Activated naive CD4-positive, alpha-beta T cell treated with anti-CD3 and anti-CD28 coated beads, Interleukin-2, amount 10 ng/mL, durations not matched to agents 7 days and 5 days (primary cell): ENCODE measurements at regions not wholly inside any gene's neighbourhood (a gene's known extent, or its start where the extent isn't known, plus 50 kb on each side); places are given as distances from the start of the nearest gene placed in this dataset.

Experiments
- CTCF ChIA-PET: fragments of 350-600 bp; sonication (Branson Sonifier 250); formaldehyde crosslinking; loops from one replicate; lab custom pipeline; 2021; ENCODE audit warnings: antibody characterized with exemption; lab: Charles Lee
- DNase-seq: peaks from one replicate; pipeline ENCODE4 v3.0.0-alpha.2; 2020
- H3K27ac Mint-ChIP-seq: one replicate; pipeline ENCODE4 v1.8.0; 2021; ENCODE audit warnings: mild to moderate bottlenecking, moderate library complexity, mixed read lengths
- H3K27me3 Mint-ChIP-seq: one replicate; pipeline ENCODE4 v1.8.0; 2021; ENCODE audit warnings: mild to moderate bottlenecking, mixed read lengths
- H3K36me3 Mint-ChIP-seq: one replicate; pipeline ENCODE4 v1.8.0; 2021; ENCODE audit warnings: mixed read lengths
- H3K4me1 Mint-ChIP-seq: one replicate; pipeline ENCODE4 v1.8.0; 2021; ENCODE audit warnings: mixed read lengths
- H3K4me3 Mint-ChIP-seq: one replicate; pipeline ENCODE4 v1.8.0; 2021; ENCODE audit warnings: mild to moderate bottlenecking, moderate library complexity, mixed read lengths
- H3K9me3 Mint-ChIP-seq: one replicate; pipeline ENCODE4 v1.8.0; 2021; ENCODE audit warnings: mixed read lengths

- Mint-ChIP-seq H3K9me3 (no peaks in the 10 kb centered on the region), H3K4me3 (no peak overlapping the region), H3K4me1 (no peaks in the 10 kb centered on the region), H3K27ac (no peak overlapping the region), H3K36me3 (no peaks in the 10 kb centered on the region), H3K27me3 (peaks cover 20% of the 10 kb centered on the region)
- CTCF ChIA-PET = no interaction called here
- no peak for DNase-seq
These were observed 293.0 kb downstream of the SEC61B start for GRCh38 chr9:99515093-99515492.

- no peak for DNase-seq
- Mint-ChIP-seq H3K27me3 (peaks cover 20% of the 10 kb centered on the region), H3K36me3 (no peaks in the 10 kb centered on the region), H3K27ac (no peak overlapping the region), H3K4me1 (no peaks in the 10 kb centered on the region), H3K4me3 (no peak overlapping the region), H3K9me3 (no peaks in the 10 kb centered on the region)
- CTCF ChIA-PET = no interaction called here
These were observed 294.0 kb downstream of the SEC61B start for GRCh38 chr9:99515895-99516656.

- no peak overlapping the region for H3K27ac Mint-ChIP-seq
- CTCF ChIA-PET = no interaction called here
- no peak for DNase-seq
- H3K36me3 Mint-ChIP-seq = no peaks in the 10 kb centered on the region
- H3K4me3 Mint-ChIP-seq = no peak overlapping the region
- H3K9me3 Mint-ChIP-seq = no peaks in the 10 kb centered on the region
- H3K4me1 Mint-ChIP-seq = no peaks in the 10 kb centered on the region
- peaks cover 20% of the 10 kb centered on the region for H3K27me3 Mint-ChIP-seq
These were observed 294.6 kb downstream of the SEC61B start for GRCh38 chr9:99516657-99517049.

- Mint-ChIP-seq H3K9me3 (no peaks in the 10 kb centered on the region), H3K36me3 (no peaks in the 10 kb centered on the region), H3K4me3 (no peak overlapping the region), H3K4me1 (no peaks in the 10 kb centered on the region), H3K27me3 (peaks cover 8% of the 10 kb centered on the region), H3K27ac (no peak overlapping the region)
- DNase-seq = no peak
- CTCF ChIA-PET = no interaction called here
These were observed 297.8 kb upstream of the NR4A3 start for GRCh38 chr9:99523838-99524237.

- H3K4me1 Mint-ChIP-seq = no peaks in the 10 kb centered on the region
- H3K27ac Mint-ChIP-seq = no peak overlapping the region
- H3K4me3 Mint-ChIP-seq = no peak overlapping the region
- peaks cover 18% of the 10 kb centered on the region for H3K27me3 Mint-ChIP-seq
- CTCF ChIA-PET = no interaction called here
- H3K9me3 Mint-ChIP-seq = no peaks in the 10 kb centered on the region
- DNase-seq = no peak
- H3K36me3 Mint-ChIP-seq = no peaks in the 10 kb centered on the region
These were observed 290.4 kb upstream of the NR4A3 start for GRCh38 chr9:99531313-99531712.

- no peak overlapping the region for H3K4me3 Mint-ChIP-seq
- no peaks in the 10 kb centered on the region for H3K4me1 Mint-ChIP-seq
- CTCF ChIA-PET = no interaction called here
- H3K27ac Mint-ChIP-seq = no peak overlapping the region
- DNase-seq = no peak
- no peaks in the 10 kb centered on the region for H3K9me3 Mint-ChIP-seq
- peaks cover 21% of the 10 kb centered on the region for H3K27me3 Mint-ChIP-seq
- H3K36me3 Mint-ChIP-seq = no peaks in the 10 kb centered on the region
These were observed 288.3 kb upstream of the NR4A3 start for GRCh38 chr9:99533421-99533820.

GRCh38 chr9:99537996-99538395, 283.7 kb upstream of the NR4A3 start:
- no peaks in the 10 kb centered on the region for H3K36me3 Mint-ChIP-seq
- no peaks in the 10 kb centered on the region for H3K9me3 Mint-ChIP-seq
- CTCF ChIA-PET = no interaction called here
- peaks cover 11% of the 10 kb centered on the region for H3K27me3 Mint-ChIP-seq
- H3K4me1 Mint-ChIP-seq = no peaks in the 10 kb centered on the region
- H3K4me3 Mint-ChIP-seq = no peak overlapping the region
- no peak overlapping the region for H3K27ac Mint-ChIP-seq
- no peak for DNase-seq

GRCh38 chr9:99544526-99544925, 277.2 kb upstream of the NR4A3 start:
- no peaks in the 10 kb centered on the region for H3K36me3 Mint-ChIP-seq
- no peak overlapping the region for H3K4me3 Mint-ChIP-seq
- H3K27me3 Mint-ChIP-seq = peaks cover 6% of the 10 kb centered on the region
- no peaks in the 10 kb centered on the region for H3K9me3 Mint-ChIP-seq
- DNase-seq = no peak
- no peak overlapping the region for H3K27ac Mint-ChIP-seq
- no peaks in the 10 kb centered on the region for H3K4me1 Mint-ChIP-seq
- CTCF ChIA-PET = no interaction called here

GRCh38 chr9:99549441-99549840, 272.2 kb upstream of the NR4A3 start:
- CTCF ChIA-PET = no interaction called here
- Mint-ChIP-seq H3K36me3 (no peaks in the 10 kb centered on the region), H3K4me3 (no peak overlapping the region), H3K4me1 (no peaks in the 10 kb centered on the region), H3K27ac (no peak overlapping the region), H3K27me3 (peaks cover 6% of the 10 kb centered on the region), H3K9me3 (peaks cover 2% of the 10 kb centered on the region)
- DNase-seq = no peak

GRCh38 chr9:99555792-99556191, 265.9 kb upstream of the NR4A3 start:
- Mint-ChIP-seq H3K4me1 (no peaks in the 10 kb centered on the region), H3K4me3 (no peak overlapping the region), H3K27ac (no peak overlapping the region), H3K9me3 (no peaks in the 10 kb centered on the region), H3K36me3 (no peaks in the 10 kb centered on the region), H3K27me3 (no peaks in the 10 kb centered on the region)
- CTCF ChIA-PET = no interaction called here
- DNase-seq = no peak

GRCh38 chr9:99556998-99557397, 264.7 kb upstream of the NR4A3 start:
- no peaks in the 10 kb centered on the region for H3K27me3 Mint-ChIP-seq
- CTCF ChIA-PET = no interaction called here

GRCh38 chr9:99557816-99558215, 263.9 kb upstream of the NR4A3 start:
- CTCF ChIA-PET = no interaction called here
- Mint-ChIP-seq H3K36me3 (no peaks in the 10 kb centered on the region), H3K9me3 (no peaks in the 10 kb centered on the region), H3K27me3 (no peaks in the 10 kb centered on the region), H3K4me1 (no peaks in the 10 kb centered on the region), H3K4me3 (no peak overlapping the region), H3K27ac (no peak overlapping the region)
- no peak for DNase-seq

More at GRCh38 chr9:99556998-99557397, 264.7 kb upstream of the NR4A3 start:
- Mint-ChIP-seq H3K27ac (no peak overlapping the region), H3K9me3 (no peaks in the 10 kb centered on the region), H3K36me3 (no peaks in the 10 kb centered on the region), H3K4me3 (no peak overlapping the region), H3K4me1 (no peaks in the 10 kb centered on the region)
- no peak for DNase-seq

GRCh38 chr9:99559776-99560175, 261.9 kb upstream of the NR4A3 start:
- no peaks in the 10 kb centered on the region for H3K9me3 Mint-ChIP-seq
- H3K36me3 Mint-ChIP-seq = no peaks in the 10 kb centered on the region
- no peak for DNase-seq
- H3K27ac Mint-ChIP-seq = no peak overlapping the region
- H3K4me3 Mint-ChIP-seq = no peak overlapping the region
- no peaks in the 10 kb centered on the region for H3K4me1 Mint-ChIP-seq
- H3K27me3 Mint-ChIP-seq = no peaks in the 10 kb centered on the region
- CTCF ChIA-PET = no interaction called here

GRCh38 chr9:99560561-99560960, 261.1 kb upstream of the NR4A3 start:
- Mint-ChIP-seq H3K9me3 (no peaks in the 10 kb centered on the region), H3K27me3 (peaks cover under 1% of the 10 kb centered on the region), H3K4me1 (no peaks in the 10 kb centered on the region), H3K36me3 (no peaks in the 10 kb centered on the region), H3K27ac (no peak overlapping the region), H3K4me3 (no peak overlapping the region)
- no peak for DNase-seq
- CTCF ChIA-PET = no interaction called here

GRCh38 chr9:99561509-99561917, 260.2 kb upstream of the NR4A3 start:
- no peak for DNase-seq
- Mint-ChIP-seq H3K36me3 (no peaks in the 10 kb centered on the region), H3K4me1 (no peaks in the 10 kb centered on the region), H3K4me3 (no peak overlapping the region), H3K27me3 (peaks cover 8% of the 10 kb centered on the region), H3K9me3 (no peaks in the 10 kb centered on the region), H3K27ac (no peak overlapping the region)
- CTCF ChIA-PET = no interaction called here
